Occipital lobe (tissue), 1 donor: ENCODE measurements at regions not wholly inside any gene's neighbourhood (a gene's known extent, or its start where the extent isn't known, plus 50 kb on each side); places are given as distances from the start of the nearest gene placed in this dataset.
"Not testable (repeated sequence)": the region's sequence is repeated elsewhere in the genome, so short reads cannot be mapped to it uniquely, and the experiment has no call there.

Experiments used
- DNase-seq: peaks from one replicate; lab custom pipeline; 2025; lab: John Stamatoyannopoulos, UW

GRCh38 chr16:13453938-13454553 lies 465.9 kb upstream of the ERCC4 start:
- peak; percentile 2 for DNase-seq

- no peak for DNase-seq
These were observed 456.3 kb upstream of the ERCC4 start for GRCh38 chr16:13463619-13464018.

GRCh38 chr16:13471036-13471435 lies 448.9 kb upstream of the ERCC4 start:
- DNase-seq, result no peak

GRCh38 chr16:13478991-13479390 lies 441.0 kb upstream of the ERCC4 start:
- DNase-seq, result no peak

GRCh38 chr16:13479549-13479948 lies 440.4 kb upstream of the ERCC4 start:
- DNase-seq, result no peak

GRCh38 chr16:13480801-13481200 lies 439.2 kb upstream of the ERCC4 start:
- DNase-seq, result no peak

GRCh38 chr16:13483121-13483520 lies 436.8 kb upstream of the ERCC4 start:
- DNase-seq, result no peak

- not testable (repeated sequence) for DNase-seq
These were observed 430.5 kb upstream of the ERCC4 start for GRCh38 chr16:13489416-13489815.

- DNase-seq, result no peak
These were observed 427.9 kb upstream of the ERCC4 start for GRCh38 chr16:13492046-13492445.

GRCh38 chr16:13503960-13504635 lies 415.9 kb upstream of the ERCC4 start:
- no peak for DNase-seq

GRCh38 chr16:13507530-13507929 lies 412.4 kb upstream of the ERCC4 start:
- DNase-seq, result no peak

- DNase-seq, result no peak
These were observed 409.4 kb upstream of the ERCC4 start for GRCh38 chr16:13510425-13511151.

- DNase-seq, result no peak
These were observed 402.1 kb upstream of the ERCC4 start for GRCh38 chr16:13517841-13518240.

- no peak for DNase-seq
These were observed 400.1 kb upstream of the ERCC4 start for GRCh38 chr16:13519871-13520270.

GRCh38 chr16:13521356-13521755 lies 398.6 kb upstream of the ERCC4 start:
- no peak for DNase-seq

- DNase-seq, result no peak
These were observed 392.6 kb upstream of the ERCC4 start for GRCh38 chr16:13527332-13527731.

- no peak for DNase-seq
These were observed 391.3 kb upstream of the ERCC4 start for GRCh38 chr16:13528691-13529090.

GRCh38 chr16:13529193-13529982 lies 390.6 kb upstream of the ERCC4 start:
- no peak for DNase-seq

GRCh38 chr16:13540771-13541170 lies 379.2 kb upstream of the ERCC4 start:
- DNase-seq, result no peak

GRCh38 chr16:13542284-13542683 lies 377.7 kb upstream of the ERCC4 start:
- no peak for DNase-seq

- DNase-seq, result no peak
These were observed 376.1 kb upstream of the ERCC4 start for GRCh38 chr16:13543850-13544249.

GRCh38 chr16:13545271-13545670 lies 374.7 kb upstream of the ERCC4 start:
- no peak for DNase-seq
